Neural cell (in vitro differentiated cells): ENCODE measurements at regions not wholly inside any gene's neighbourhood (a gene's known extent, or its start where the extent isn't known, plus 50 kb on each side); places are given as distances from the start of the nearest gene placed in this dataset.

Source experiments
- CTCF ChIP-seq: fragments of 450-650 bp; IDR thresholded peaks from 2 replicates; pipeline ENCODE4 v1.5.1; 2014; ENCODE audit warnings: antibody characterized with exemption, mild to moderate bottlenecking, moderate library complexity; ENCODE audit not compliant: poor library complexity, severe bottlenecking
- TAF1 ChIP-seq: IDR thresholded peaks from 2 replicates; pipeline ENCODE4 v1.6.1; 2012; ENCODE audit warnings: low read depth

GRCh38 chr18:41484069-41484468 lies 471.0 kb upstream of the PIK3C3 start:
- TF ChIP-seq CTCF (no peak), TAF1 (no peak)
